Stimulated activated effector memory CD8-positive, alpha-beta T cell treated with anti-CD3 and anti-CD28 coated beads, Interleukin-12 subunit alpha, Interleukin-12 subunit beta, amount 100 ng/mL, for 72 hours (primary cell): ENCODE measurements at regions not wholly inside any gene's neighbourhood (a gene's known extent, or its start where the extent isn't known, plus 50 kb on each side); places are given as distances from the start of the nearest gene placed in this dataset.
"Not testable (repeated sequence)": the region's sequence is repeated elsewhere in the genome, so short reads cannot be mapped to it uniquely, and the experiment has no call there.

Source experiments
- ATAC-seq: fragments of 150-1000 bp; cut with Tn5 transposase; 2 replicates; pipeline ENCODE4 v1.10.0; 2021
- DNase-seq, 2 donors: peaks; one replicate each; pipeline ENCODE4 v3.0.0; 2021 to 2022; ENCODE audit warnings: low spot score in 2 of 2
- H3K27ac Mint-ChIP-seq: one replicate; pipeline ENCODE4 v1.8.0; 2022; ENCODE audit warnings: mild to moderate bottlenecking, mixed read lengths
- H3K36me3 Mint-ChIP-seq: one replicate; pipeline ENCODE4 v1.8.0; 2022; ENCODE audit warnings: mild to moderate bottlenecking, mixed read lengths
- H3K4me1 Mint-ChIP-seq: one replicate; pipeline ENCODE4 v1.8.0; 2022; ENCODE audit warnings: mixed read lengths
- H3K4me3 Mint-ChIP-seq: one replicate; pipeline ENCODE4 v1.8.0; 2022; ENCODE audit warnings: mild to moderate bottlenecking, mixed read lengths
- H3K9me3 Mint-ChIP-seq: one replicate; pipeline ENCODE4 v1.8.0; 2022; ENCODE audit warnings: mixed read lengths

DNA sequence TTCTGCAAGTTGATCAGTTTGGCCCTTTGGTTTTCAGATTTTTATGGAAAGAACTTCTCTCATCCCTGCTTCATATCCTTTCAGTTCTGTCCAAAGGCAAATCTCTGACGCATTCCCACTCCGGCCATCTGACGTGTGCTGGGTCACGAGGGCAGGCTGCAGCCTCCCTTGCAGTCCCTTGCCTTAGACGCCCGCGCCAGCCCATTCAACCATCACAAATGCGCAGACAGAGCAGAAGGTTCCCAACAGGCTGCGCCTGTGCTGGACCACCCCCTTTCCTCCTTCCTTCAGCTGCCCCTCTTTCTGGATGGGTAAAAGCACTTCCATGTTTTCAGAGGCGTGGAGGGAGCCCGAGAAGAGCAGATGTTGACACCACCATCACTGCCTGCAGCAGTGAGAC, 144.2 kb downstream of the BCL2L11 start:
- not testable (repeated sequence) for H3K4me1 Mint-ChIP-seq, H3K4me3 Mint-ChIP-seq, H3K36me3 Mint-ChIP-seq, ATAC-seq, H3K27ac Mint-ChIP-seq, H3K9me3 Mint-ChIP-seq, DNase-seq

DNA sequence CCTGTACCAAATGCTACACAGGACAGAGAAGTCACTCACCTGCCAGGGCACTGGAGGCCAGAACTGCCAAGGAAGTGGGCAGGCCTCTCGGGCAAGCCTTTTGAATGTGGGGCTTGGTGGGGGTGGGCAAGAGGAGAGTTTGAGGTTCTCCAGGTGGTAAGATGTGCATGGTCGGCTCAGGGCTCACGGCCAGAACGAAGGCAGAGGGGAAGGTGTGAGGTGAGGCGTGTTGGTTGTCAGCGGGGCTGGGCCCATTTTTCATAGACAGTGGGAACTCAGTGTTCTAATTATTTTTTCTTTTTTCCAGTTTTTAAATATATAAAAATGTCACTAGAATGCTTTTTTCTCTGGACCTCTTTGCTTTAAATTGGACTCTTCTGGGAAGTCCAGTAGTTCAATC, 145.8 kb downstream of the BCL2L11 start:
- DNase-seq, ATAC-seq, H3K36me3 Mint-ChIP-seq, H3K9me3 Mint-ChIP-seq, H3K4me1 Mint-ChIP-seq, H3K27ac Mint-ChIP-seq, H3K4me3 Mint-ChIP-seq: not testable (repeated sequence)

GRCh38 chr2:111267038-111267437, 146.3 kb downstream of the BCL2L11 start:
- not testable (repeated sequence) for H3K4me3 Mint-ChIP-seq, DNase-seq, H3K4me1 Mint-ChIP-seq, H3K27ac Mint-ChIP-seq, ATAC-seq, H3K36me3 Mint-ChIP-seq, H3K9me3 Mint-ChIP-seq

DNA sequence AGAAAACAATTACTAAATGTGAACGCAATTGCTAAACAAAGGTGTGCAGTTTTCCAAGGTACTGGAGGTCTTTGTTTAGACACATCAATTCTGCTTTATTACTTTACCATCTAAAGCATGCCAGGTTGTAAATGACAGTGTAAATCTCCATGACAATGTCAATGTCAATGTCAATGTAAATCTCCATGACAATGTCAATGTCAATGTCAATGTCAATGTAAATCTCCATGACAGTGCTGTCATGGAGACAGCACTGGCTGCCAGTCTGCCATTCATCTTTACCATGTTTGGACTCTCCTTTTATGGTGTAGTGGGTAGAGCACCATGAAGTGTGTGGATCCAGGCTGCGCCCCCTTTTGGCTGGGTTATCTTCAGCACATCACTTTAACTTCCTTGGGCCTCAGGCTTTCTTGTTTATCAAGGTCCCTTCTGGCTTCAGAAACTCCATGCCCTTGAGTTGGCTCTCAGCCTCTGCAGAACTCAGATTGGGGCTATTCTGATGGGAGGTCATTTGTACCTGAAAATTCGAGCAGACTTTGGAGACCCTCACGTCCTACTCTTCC, 149.1 kb downstream of the BCL2L11 start:
- H3K9me3 Mint-ChIP-seq, DNase-seq, H3K4me3 Mint-ChIP-seq, H3K36me3 Mint-ChIP-seq, ATAC-seq, H3K4me1 Mint-ChIP-seq, H3K27ac Mint-ChIP-seq: not testable (repeated sequence)

GRCh38 chr2:111270569-111270968, 149.9 kb downstream of the BCL2L11 start:
- H3K27ac Mint-ChIP-seq, H3K4me1 Mint-ChIP-seq, H3K9me3 Mint-ChIP-seq, ATAC-seq, H3K36me3 Mint-ChIP-seq, DNase-seq, H3K4me3 Mint-ChIP-seq: not testable (repeated sequence)

DNA sequence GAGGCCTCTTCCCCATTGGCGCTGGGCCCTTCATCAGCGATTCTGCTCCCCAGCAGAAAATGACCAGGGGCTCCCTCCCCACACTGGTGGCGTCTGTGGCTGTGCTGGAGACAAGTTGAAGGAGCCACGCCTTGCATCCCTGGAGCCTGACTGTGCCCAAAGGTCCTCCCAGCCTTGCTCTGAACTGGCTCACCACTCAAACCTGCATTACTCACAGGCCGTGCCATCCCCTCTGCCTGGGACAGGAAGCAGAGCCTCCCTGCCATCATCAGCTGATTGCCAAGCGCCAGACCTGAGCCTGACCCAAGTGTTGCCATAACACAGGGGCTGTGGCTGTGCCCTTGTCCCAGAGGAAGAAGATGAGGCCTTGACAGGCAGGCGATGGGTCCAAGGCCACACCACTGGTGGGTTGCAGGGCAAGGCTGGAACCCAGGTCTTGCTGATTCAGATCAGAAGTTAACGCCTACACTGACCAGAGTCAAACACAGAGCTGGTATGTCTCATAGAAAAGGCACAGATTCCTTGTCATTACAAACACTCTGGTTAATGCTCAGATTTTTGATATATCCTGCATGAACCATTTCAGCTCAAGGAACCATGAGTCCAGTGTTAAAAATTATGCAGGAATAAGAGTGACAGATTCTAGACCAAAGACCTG, 151.1 kb downstream of the BCL2L11 start:
- not testable (repeated sequence) for H3K9me3 Mint-ChIP-seq, DNase-seq, H3K4me3 Mint-ChIP-seq, H3K36me3 Mint-ChIP-seq, H3K27ac Mint-ChIP-seq, H3K4me1 Mint-ChIP-seq
- ATAC-seq = peak; percentile 93

DNA sequence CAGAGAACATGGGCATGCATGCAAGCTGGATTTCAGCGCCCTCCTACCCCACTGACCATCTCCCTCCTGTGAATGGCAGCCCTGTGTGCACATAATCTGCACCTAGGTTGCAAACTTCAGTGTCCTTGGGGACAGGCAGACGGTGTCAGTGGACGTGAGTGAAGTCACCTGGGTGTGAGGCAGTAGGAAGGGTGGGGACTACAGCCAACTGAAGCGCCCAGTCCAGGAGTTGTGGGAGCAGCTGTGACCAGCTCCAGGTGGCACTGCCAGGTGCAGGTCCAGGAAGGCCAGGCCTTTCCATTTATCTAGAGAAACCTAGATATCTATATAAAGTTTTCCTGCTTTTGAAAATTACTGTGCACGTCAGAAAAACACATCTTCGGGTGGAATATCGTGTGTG, 152.3 kb downstream of the BCL2L11 start:
- not testable (repeated sequence) for H3K36me3 Mint-ChIP-seq, H3K27ac Mint-ChIP-seq, ATAC-seq, DNase-seq, H3K4me1 Mint-ChIP-seq, H3K4me3 Mint-ChIP-seq, H3K9me3 Mint-ChIP-seq

DNA sequence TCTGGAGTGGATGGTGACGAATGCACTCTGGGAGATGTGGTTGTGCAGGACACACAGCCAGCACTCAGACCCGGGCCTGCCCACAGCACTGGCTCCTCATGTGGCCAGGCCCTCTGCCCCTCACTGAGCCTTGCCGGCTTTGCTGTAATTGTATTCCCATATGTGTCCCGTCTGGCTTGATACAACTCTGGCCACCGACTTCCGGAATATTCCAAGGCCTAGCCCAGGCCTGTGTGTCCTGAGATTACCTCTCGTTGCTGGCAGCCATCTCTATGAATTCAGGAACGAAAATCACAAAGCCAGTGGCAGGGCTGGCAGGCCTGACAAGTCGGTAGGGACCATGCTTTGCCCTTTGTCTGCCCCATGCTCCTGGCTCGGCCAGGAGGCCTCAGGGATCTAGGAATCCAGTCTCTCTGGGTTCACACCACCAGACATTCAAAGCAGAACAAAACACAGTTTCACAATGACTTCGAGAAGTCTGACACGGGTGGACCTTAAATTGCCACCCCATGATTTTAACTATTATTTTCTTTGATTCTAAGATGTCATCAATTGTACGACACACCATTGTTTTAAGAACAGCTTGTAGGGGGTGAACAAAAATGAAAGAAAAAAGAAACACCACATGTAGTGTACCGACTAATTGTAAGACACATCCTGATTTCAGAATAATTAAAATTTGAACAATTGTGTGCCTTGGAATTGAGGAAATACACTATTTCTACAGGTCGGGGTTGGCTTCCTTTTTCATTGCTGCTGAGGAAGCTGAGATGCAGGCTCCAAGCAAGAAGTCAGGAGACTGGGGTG, 154.5 kb downstream of the BCL2L11 start:
- not testable (repeated sequence) for H3K9me3 Mint-ChIP-seq, H3K27ac Mint-ChIP-seq, H3K4me3 Mint-ChIP-seq, ATAC-seq, H3K36me3 Mint-ChIP-seq, H3K4me1 Mint-ChIP-seq, DNase-seq

DNA sequence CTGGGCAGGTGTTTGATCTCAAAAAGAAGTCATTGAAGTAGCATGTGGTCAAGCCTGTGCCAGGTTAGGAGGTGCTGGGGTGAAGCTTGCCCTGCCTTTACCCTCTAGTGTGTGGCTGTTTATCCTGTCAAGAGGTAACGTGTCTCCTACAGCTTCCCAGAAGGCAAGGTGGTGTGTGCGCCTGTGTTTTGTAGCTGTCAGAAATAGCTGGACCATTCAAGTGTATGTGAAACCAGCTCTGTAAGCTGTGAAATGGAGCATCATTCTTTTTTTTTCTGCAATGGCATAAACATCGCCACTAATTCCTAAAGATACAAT, 155.1 kb downstream of the BCL2L11 start:
- not testable (repeated sequence) for H3K4me1 Mint-ChIP-seq, H3K4me3 Mint-ChIP-seq, H3K36me3 Mint-ChIP-seq, H3K9me3 Mint-ChIP-seq, H3K27ac Mint-ChIP-seq, DNase-seq, ATAC-seq

DNA sequence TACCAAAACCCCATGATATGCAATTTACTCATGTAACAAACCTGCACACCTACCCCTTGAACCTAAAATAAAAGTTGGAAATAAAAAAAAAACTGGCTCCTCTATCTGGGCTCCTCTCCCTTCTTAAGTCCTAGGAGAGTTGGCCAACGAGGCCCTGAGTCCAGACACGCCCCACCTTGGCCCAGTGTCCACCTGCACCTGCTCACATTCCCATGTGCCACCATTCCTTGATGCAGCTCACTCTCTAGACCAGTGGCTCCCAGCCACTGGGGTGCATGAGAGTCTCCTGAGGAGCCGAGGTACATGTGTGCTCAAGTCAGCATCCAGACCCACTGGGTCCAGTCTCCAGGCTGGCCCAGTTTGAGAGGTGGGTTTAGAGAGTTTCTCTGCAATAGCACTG, 157.4 kb downstream of the BCL2L11 start:
- H3K36me3 Mint-ChIP-seq, H3K4me1 Mint-ChIP-seq, H3K9me3 Mint-ChIP-seq, H3K4me3 Mint-ChIP-seq, ATAC-seq, DNase-seq, H3K27ac Mint-ChIP-seq: not testable (repeated sequence)

DNA sequence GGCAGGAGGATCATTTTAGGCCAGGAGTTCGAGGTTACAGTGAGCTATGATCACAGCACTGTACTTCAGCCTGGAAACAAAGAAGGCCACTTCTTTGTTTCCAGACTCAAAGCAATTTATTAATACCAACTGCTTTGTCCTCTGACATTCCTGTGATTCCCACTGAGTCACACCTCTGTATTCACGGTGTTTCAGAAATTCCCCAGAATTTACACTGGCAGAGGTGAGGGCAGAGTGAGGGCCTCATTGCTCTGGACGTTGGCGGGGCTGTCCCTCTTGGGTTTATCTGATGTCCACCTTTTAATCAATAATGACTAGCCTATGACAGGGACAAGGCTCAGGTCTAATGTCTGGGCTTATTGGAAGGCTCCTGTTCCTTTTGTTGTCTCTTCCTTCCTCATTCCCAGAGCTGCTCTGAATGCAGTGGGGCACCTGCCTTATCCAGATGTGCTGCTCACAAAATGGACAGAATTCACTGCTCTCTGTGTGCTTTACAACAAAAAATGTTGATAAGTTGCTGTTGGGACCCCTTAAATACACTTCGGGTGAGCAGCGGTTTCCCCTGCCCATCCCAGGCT, 160.1 kb downstream of the BCL2L11 start:
- H3K4me3 Mint-ChIP-seq, H3K36me3 Mint-ChIP-seq, ATAC-seq, H3K9me3 Mint-ChIP-seq, H3K4me1 Mint-ChIP-seq, H3K27ac Mint-ChIP-seq, DNase-seq: not testable (repeated sequence)

DNA sequence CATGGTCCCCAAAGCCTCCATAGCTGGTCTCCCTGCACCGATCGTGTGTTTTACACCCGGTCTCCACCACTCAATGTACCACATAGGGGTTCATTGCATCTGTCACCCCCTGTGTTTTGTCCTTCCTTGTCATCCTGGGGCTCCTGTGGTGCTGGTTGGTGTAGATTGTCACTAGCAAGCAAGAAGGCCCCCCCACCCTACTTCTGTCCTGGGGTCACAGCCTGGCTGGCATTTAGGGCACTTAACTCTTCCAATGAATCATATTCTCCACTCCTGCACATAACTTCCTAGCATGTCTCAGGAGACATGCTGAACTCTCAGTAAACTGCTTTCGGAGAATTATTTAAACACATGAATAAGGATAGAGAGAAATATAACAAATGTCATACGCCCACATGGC, 161.4 kb downstream of the BCL2L11 start:
- not testable (repeated sequence) for H3K9me3 Mint-ChIP-seq, H3K4me1 Mint-ChIP-seq, H3K4me3 Mint-ChIP-seq, H3K27ac Mint-ChIP-seq, H3K36me3 Mint-ChIP-seq, DNase-seq, ATAC-seq

- H3K4me1 Mint-ChIP-seq, DNase-seq, H3K27ac Mint-ChIP-seq, ATAC-seq, H3K9me3 Mint-ChIP-seq, H3K36me3 Mint-ChIP-seq, H3K4me3 Mint-ChIP-seq: not testable (repeated sequence)
These were observed 167.2 kb downstream of the BCL2L11 start for GRCh38 chr2:111287646-111288568.

DNA sequence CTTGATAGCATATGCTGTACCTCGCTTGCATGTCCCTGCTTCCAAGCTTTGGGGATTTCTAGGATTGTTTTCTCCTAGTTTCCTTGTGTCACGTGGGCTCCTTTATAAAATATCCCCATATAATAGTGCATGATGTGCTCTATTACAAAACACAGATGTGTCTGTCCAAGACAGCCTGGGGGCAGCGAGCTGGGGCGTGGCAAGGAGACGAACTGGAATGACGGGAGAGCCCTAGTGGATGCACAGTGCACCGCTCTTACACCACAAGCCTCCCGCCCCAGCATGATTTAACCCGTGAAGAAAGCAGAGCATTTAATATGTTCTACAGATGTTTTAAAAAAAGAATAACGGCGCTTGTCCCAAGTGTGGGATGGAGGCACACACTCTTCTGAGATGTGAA, 169.7 kb downstream of the BCL2L11 start:
- not testable (repeated sequence) for ATAC-seq

DNA sequence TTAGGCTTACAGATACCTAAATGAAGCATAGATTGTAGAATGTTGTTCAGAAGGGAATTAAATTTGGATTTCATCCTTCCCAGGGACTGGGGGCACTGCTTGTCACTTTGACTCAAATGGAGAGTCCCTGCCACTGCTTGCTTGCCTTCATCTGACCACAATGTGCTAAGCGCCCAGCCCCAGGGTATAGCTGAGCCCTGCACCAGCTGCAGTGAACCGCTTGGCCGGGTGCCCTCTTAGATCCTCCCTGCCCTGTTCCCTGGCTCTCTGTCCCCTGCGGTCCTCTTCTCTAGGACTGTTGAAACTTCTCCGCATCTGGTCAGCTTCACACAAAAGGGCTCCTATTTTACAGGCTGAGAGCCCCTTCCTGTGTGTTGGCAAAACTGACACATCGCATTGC, 170.9 kb downstream of the BCL2L11 start:
- not testable (repeated sequence) for H3K4me3 Mint-ChIP-seq, H3K36me3 Mint-ChIP-seq, H3K9me3 Mint-ChIP-seq, H3K4me1 Mint-ChIP-seq, H3K27ac Mint-ChIP-seq, DNase-seq
- ATAC-seq = peak; percentile 70

More for the DNA sequence above, 169.7 kb downstream of the BCL2L11 start:
- not testable (repeated sequence) for H3K9me3 Mint-ChIP-seq, DNase-seq, H3K4me3 Mint-ChIP-seq, H3K4me1 Mint-ChIP-seq, H3K36me3 Mint-ChIP-seq, H3K27ac Mint-ChIP-seq
